Body of pancreas (tissue), 4 donors: ENCODE measurements at regions not wholly inside any gene's neighbourhood (a gene's known extent, or its start where the extent isn't known, plus 50 kb on each side); places are given as distances from the start of the nearest gene placed in this dataset.

Experiments
- CTCF ChIP-seq, 7 experiments: fragments of 450-650 bp in 4 of 7; fragments of 200-600 bp in 3 of 7; sonication (generic) in 3 of 7; IDR thresholded peaks; one replicate each; pipeline ENCODE4 v1.5.1; 2016 to 2019; ENCODE audit warnings: antibody characterized with exemption in 7 of 7
- POLR2A ChIP-seq, 3 donors: fragments of 450-650 bp; IDR thresholded peaks; one replicate each; pipeline ENCODE4 v1.6.1; 2016; ENCODE audit warnings: antibody characterized with exemption in 3 of 3, mild to moderate bottlenecking in 2 of 3

DNA sequence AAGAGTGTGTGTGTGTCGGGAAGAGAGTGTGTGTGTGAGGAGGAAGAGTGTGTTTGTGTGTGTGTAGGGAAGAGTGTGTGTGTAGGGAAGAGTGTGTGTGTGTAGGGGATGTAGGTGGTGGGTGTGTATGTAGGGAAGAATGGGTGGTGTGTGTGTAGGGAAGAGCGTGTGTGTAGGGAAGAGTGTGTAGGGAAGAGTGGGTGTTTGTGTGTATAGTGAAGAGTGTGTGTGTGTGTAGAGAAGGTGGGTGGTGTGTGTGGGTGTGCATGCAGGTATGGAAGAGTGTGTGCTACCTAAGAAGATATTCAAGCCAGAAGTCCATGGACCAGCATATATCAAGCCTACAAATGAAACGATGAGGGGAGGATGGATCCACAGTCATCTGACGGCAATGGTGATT is 265.8 kb downstream of the FGF9 start:
- TF ChIP-seq CTCF (IDR thresholded peaks at IDR 0.05), result no peak
- TF ChIP-seq POLR2A (IDR thresholded peaks at IDR 0.05), result no peak
